ENCODE measurements at regions not wholly inside any gene's neighbourhood (a gene's known extent, or its start where the extent isn't known, plus 50 kb on each side); places are given as distances from the start of the nearest gene placed in this dataset.
"Not testable (repeated sequence)": the region's sequence is repeated elsewhere in the genome, so short reads cannot be mapped to it uniquely, and the experiment has no call there.

GRCh38 chrX:856566-857290, 226.1 kb downstream of the SHOX start:
- no peak for DNase-seq (ENCODE audit: low read depth in 2 of 2)

- no peak for DNase-seq (ENCODE audit: low read depth in 2 of 2)
Observed at GRCh38 chrX:853304-853703, 222.7 kb downstream of the SHOX start.

- DNase-seq (ENCODE audit: low read depth in 2 of 2), result no peak
Observed at GRCh38 chrX:850471-850916, 219.9 kb downstream of the SHOX start.

- no peak for DNase-seq (ENCODE audit: low read depth in 2 of 2)
Observed at GRCh38 chrX:848386-848785, 217.8 kb downstream of the SHOX start.

GRCh38 chrX:843306-843705, 212.7 kb downstream of the SHOX start:
- no peak for DNase-seq (ENCODE audit: low read depth in 2 of 2)

- DNase-seq (ENCODE audit: low read depth in 2 of 2), result no peak
Observed at GRCh38 chrX:840556-840955, 210.0 kb downstream of the SHOX start.

GRCh38 chrX:838666-839065, 208.1 kb downstream of the SHOX start:
- not testable (repeated sequence) for DNase-seq (ENCODE audit: low read depth in 2 of 2)

- DNase-seq (ENCODE audit: low read depth in 2 of 2), result not testable (repeated sequence)
Observed at GRCh38 chrX:835857-836256, 205.3 kb downstream of the SHOX start.

GRCh38 chrX:830532-830931, 199.9 kb downstream of the SHOX start:
- DNase-seq (ENCODE audit: low read depth in 2 of 2), result no peak

GRCh38 chrX:829145-829544, 198.6 kb downstream of the SHOX start:
- no peak for DNase-seq (ENCODE audit: low read depth in 2 of 2)

GRCh38 chrX:828411-828959, 197.9 kb downstream of the SHOX start:
- no peak for DNase-seq (ENCODE audit: low read depth in 2 of 2)

- no peak for DNase-seq (ENCODE audit: low read depth in 2 of 2)
Observed at GRCh38 chrX:826448-826847, 195.9 kb downstream of the SHOX start.

GRCh38 chrX:825991-826390, 195.4 kb downstream of the SHOX start:
- DNase-seq (ENCODE audit: low read depth in 2 of 2), result no peak

GRCh38 chrX:823073-823472, 192.5 kb downstream of the SHOX start:
- not testable (repeated sequence) for DNase-seq (ENCODE audit: low read depth in 2 of 2)

- DNase-seq (ENCODE audit: low read depth in 2 of 2), result no peak
Observed at GRCh38 chrX:821327-822107, 190.9 kb downstream of the SHOX start.

GRCh38 chrX:819684-820083, 189.1 kb downstream of the SHOX start:
- no peak for DNase-seq (ENCODE audit: low read depth in 2 of 2)

GRCh38 chrX:817759-818300, 187.2 kb downstream of the SHOX start:
- no peak for DNase-seq (ENCODE audit: low read depth in 2 of 2)

GRCh38 chrX:817147-817546, 186.6 kb downstream of the SHOX start:
- not testable (repeated sequence) for DNase-seq (ENCODE audit: low read depth in 2 of 2)

GRCh38 chrX:816411-816810, 185.8 kb downstream of the SHOX start:
- DNase-seq (ENCODE audit: low read depth in 2 of 2), result no peak

GRCh38 chrX:810186-810585, 179.6 kb downstream of the SHOX start:
- DNase-seq (ENCODE audit: low read depth in 2 of 2), result no peak

- DNase-seq (ENCODE audit: low read depth in 2 of 2), result no peak
Observed at GRCh38 chrX:809081-809480, 178.5 kb downstream of the SHOX start.

GRCh38 chrX:806586-806985, 176.0 kb downstream of the SHOX start:
- no peak for DNase-seq (ENCODE audit: low read depth in 2 of 2)

- no peak for DNase-seq (ENCODE audit: low read depth in 2 of 2)
Observed at GRCh38 chrX:805988-806387, 175.4 kb downstream of the SHOX start.

All from stimulated activated CD8-positive, alpha-beta memory T cell treated with anti-CD3 and anti-CD28 coated beads, Interleukin-7, amount 100 ng/mL, for 1 hour (primary cell).